ENCODE measurements at regions not wholly inside any gene's neighbourhood (a gene's known extent, or its start where the extent isn't known, plus 50 kb on each side); places are given as distances from the start of the nearest gene placed in this dataset.

GRCh38 chr2:129689653-129690448 lies 289.6 kb upstream of the RAB6C start:
- no peak for TF ChIP-seq CTCF (IDR thresholded peaks at IDR 0.05)
- TF ChIP-seq POLR2A (IDR thresholded peaks at IDR 0.05), result no peak

All from testis (tissue), 2 donors.